Activated T-cell treated with anti-CD3 and anti-CD28 coated beads, Interleukin-2, amount 50 U/mL, for 72 hours (primary cell): ENCODE measurements at regions not wholly inside any gene's neighbourhood (a gene's known extent, or its start where the extent isn't known, plus 50 kb on each side); places are given as distances from the start of the nearest gene placed in this dataset.

Experiments
- ATAC-seq, 2 donors: fragments of 150-1000 bp; cut with Tn5 transposase; replicated peaks in 1 of 2; 2 replicates each; pipeline ENCODE4 v1.10.0; 2021; ENCODE audit warnings: moderate library complexity in 2 of 2, mild to moderate bottlenecking in 1 of 2
- DNase-seq, 2 donors: peaks; one replicate each; pipeline ENCODE4 v3.0.0; 2021 to 2022; ENCODE audit warnings: mixed read lengths in 1 of 2
- H3K27ac Mint-ChIP-seq: one replicate; pipeline ENCODE4 v1.8.0; 2022; ENCODE audit warnings: mild to moderate bottlenecking, moderate library complexity, mixed read lengths
- H3K27me3 Mint-ChIP-seq: one replicate; pipeline ENCODE4 v1.8.0; 2022; ENCODE audit warnings: low read depth, mixed read lengths
- H3K36me3 Mint-ChIP-seq, 2 donors: one replicate each; pipeline ENCODE4 v1.8.0; 2022; ENCODE audit warnings: mixed read lengths in 2 of 2, mild to moderate bottlenecking in 1 of 2; ENCODE audit not compliant: insufficient read depth in 2 of 2
- H3K4me1 Mint-ChIP-seq: one replicate; pipeline ENCODE4 v1.8.0; 2022; ENCODE audit warnings: low read depth, mixed read lengths
- H3K4me3 Mint-ChIP-seq, 2 donors: one replicate each; pipeline ENCODE4 v1.8.0; 2022; ENCODE audit warnings: mild to moderate bottlenecking in 2 of 2, mixed read lengths in 2 of 2, moderate library complexity in 2 of 2
- H3K9me3 Mint-ChIP-seq, 2 donors: one replicate each; pipeline ENCODE4 v1.8.0; 2022; ENCODE audit warnings: mixed read lengths in 2 of 2

- no peak for DNase-seq
- ATAC-seq, result no peak
- Mint-ChIP-seq H3K27ac (no peak overlapping the region), H3K36me3 (no peaks in the 10 kb centered on the region), H3K27me3 (peaks cover 8% of the 10 kb centered on the region), H3K4me1 (no peaks in the 10 kb centered on the region), H3K4me3 (no peak overlapping the region), H3K9me3 (no peaks in the 10 kb centered on the region)
Measured at GRCh38 chr4:173943547-173943946, 339.9 kb downstream of the FBXO8 start.

GRCh38 chr4:173940146-173940545 lies 343.3 kb downstream of the FBXO8 start:
- H3K27ac Mint-ChIP-seq, result no peak overlapping the region
- no peaks in the 10 kb centered on the region for H3K36me3 Mint-ChIP-seq
- ATAC-seq (no peak), DNase-seq (no peak)
- peaks cover 17% of the 10 kb centered on the region for H3K27me3 Mint-ChIP-seq
- H3K9me3 Mint-ChIP-seq, result no peaks in the 10 kb centered on the region
- H3K4me3 Mint-ChIP-seq, result no peak overlapping the region
- no peaks in the 10 kb centered on the region for H3K4me1 Mint-ChIP-seq

GRCh38 chr4:173937631-173938270 lies 345.7 kb downstream of the FBXO8 start:
- Mint-ChIP-seq H3K27ac (no peak overlapping the region), H3K36me3 (no peaks in the 10 kb centered on the region), H3K9me3 (no peaks in the 10 kb centered on the region), H3K27me3 (peaks cover 17% of the 10 kb centered on the region), H3K4me1 (no peaks in the 10 kb centered on the region), H3K4me3 (no peak overlapping the region)
- DNase-seq (no peak), ATAC-seq (no peak)

- H3K9me3 Mint-ChIP-seq, result no peaks in the 10 kb centered on the region
- no peaks in the 10 kb centered on the region for H3K36me3 Mint-ChIP-seq
- H3K27ac Mint-ChIP-seq, result no peak overlapping the region
- no peak for DNase-seq
- ATAC-seq, result no peak
- H3K27me3 Mint-ChIP-seq, result peaks cover 17% of the 10 kb centered on the region
- H3K4me3 Mint-ChIP-seq, result no peak overlapping the region
- H3K4me1 Mint-ChIP-seq, result no peaks in the 10 kb centered on the region
Measured at GRCh38 chr4:173936861-173937260, 346.6 kb downstream of the FBXO8 start.

- no peaks in the 10 kb centered on the region for H3K9me3 Mint-ChIP-seq
- ATAC-seq, result no peak
- H3K27ac Mint-ChIP-seq, result no peak overlapping the region
- no peaks in the 10 kb centered on the region for H3K36me3 Mint-ChIP-seq
- peaks cover 17% of the 10 kb centered on the region for H3K27me3 Mint-ChIP-seq
- H3K4me3 Mint-ChIP-seq, result no peak overlapping the region
- H3K4me1 Mint-ChIP-seq, result no peaks in the 10 kb centered on the region
- no peak for DNase-seq
Measured at GRCh38 chr4:173935622-173936405, 347.7 kb downstream of the FBXO8 start.

- Mint-ChIP-seq H3K27me3 (peaks cover 17% of the 10 kb centered on the region), H3K27ac (no peak overlapping the region), H3K9me3 (no peaks in the 10 kb centered on the region), H3K36me3 (no peaks in the 10 kb centered on the region), H3K4me3 (no peak overlapping the region), H3K4me1 (no peaks in the 10 kb centered on the region)
- ATAC-seq, result no peak
- DNase-seq, result no peak
Measured at GRCh38 chr4:173934933-173935620, 348.4 kb downstream of the FBXO8 start.

GRCh38 chr4:173934201-173934600 lies 349.3 kb downstream of the FBXO8 start:
- H3K27ac Mint-ChIP-seq, result no peak overlapping the region
- no peaks in the 10 kb centered on the region for H3K4me1 Mint-ChIP-seq
- ATAC-seq, result no peak
- no peaks in the 10 kb centered on the region for H3K36me3 Mint-ChIP-seq
- no peak overlapping the region for H3K4me3 Mint-ChIP-seq
- no peak for DNase-seq
- H3K9me3 Mint-ChIP-seq, result no peaks in the 10 kb centered on the region
- peaks cover 17% of the 10 kb centered on the region for H3K27me3 Mint-ChIP-seq

- Mint-ChIP-seq H3K27ac (no peak overlapping the region), H3K9me3 (no peaks in the 10 kb centered on the region), H3K4me1 (no peaks in the 10 kb centered on the region), H3K27me3 (peaks cover 15% of the 10 kb centered on the region), H3K4me3 (no peak overlapping the region), H3K36me3 (no peaks in the 10 kb centered on the region)
- DNase-seq, result no peak
- no peak for ATAC-seq
Measured at GRCh38 chr4:173932701-173933100, 350.8 kb downstream of the FBXO8 start.

GRCh38 chr4:173930329-173930967 lies 353.0 kb downstream of the FBXO8 start:
- H3K36me3 Mint-ChIP-seq, result no peaks in the 10 kb centered on the region
- no peak for ATAC-seq
- no peak overlapping the region for H3K27ac Mint-ChIP-seq

GRCh38 chr4:173929921-173930320 lies 353.5 kb downstream of the FBXO8 start:
- no peak overlapping the region for H3K27ac Mint-ChIP-seq
- no peaks in the 10 kb centered on the region for H3K4me1 Mint-ChIP-seq
- no peaks in the 10 kb centered on the region for H3K36me3 Mint-ChIP-seq

More at GRCh38 chr4:173930329-173930967, 353.0 kb downstream of the FBXO8 start:
- DNase-seq, result no peak
- no peaks in the 10 kb centered on the region for H3K4me1 Mint-ChIP-seq
- no peaks in the 10 kb centered on the region for H3K27me3 Mint-ChIP-seq
- H3K4me3 Mint-ChIP-seq, result no peak overlapping the region
- H3K9me3 Mint-ChIP-seq, result no peaks in the 10 kb centered on the region

GRCh38 chr4:173924561-173924960 lies 358.9 kb downstream of the FBXO8 start:
- no peak for DNase-seq
- H3K27me3 Mint-ChIP-seq, result no peaks in the 10 kb centered on the region
- H3K4me3 Mint-ChIP-seq, result no peak overlapping the region
- H3K9me3 Mint-ChIP-seq, result no peaks in the 10 kb centered on the region
- ATAC-seq, result peak in 1 of 2 donors; percentile 35
- H3K4me1 Mint-ChIP-seq, result no peaks in the 10 kb centered on the region
- H3K36me3 Mint-ChIP-seq, result no peaks in the 10 kb centered on the region
- no peak overlapping the region for H3K27ac Mint-ChIP-seq

More at GRCh38 chr4:173929921-173930320, 353.5 kb downstream of the FBXO8 start:
- ATAC-seq, result no peak
- Mint-ChIP-seq H3K4me3 (no peak overlapping the region), H3K27me3 (no peaks in the 10 kb centered on the region), H3K9me3 (no peaks in the 10 kb centered on the region)
- DNase-seq, result no peak

- no peaks in the 10 kb centered on the region for H3K36me3 Mint-ChIP-seq
- ATAC-seq (no peak), DNase-seq (no peak)
- no peak overlapping the region for H3K4me3 Mint-ChIP-seq
- H3K4me1 Mint-ChIP-seq, result no peaks in the 10 kb centered on the region
- H3K9me3 Mint-ChIP-seq, result no peaks in the 10 kb centered on the region
- no peaks in the 10 kb centered on the region for H3K27me3 Mint-ChIP-seq
- no peak overlapping the region for H3K27ac Mint-ChIP-seq
Measured at GRCh38 chr4:173919861-173920260, 363.6 kb downstream of the FBXO8 start.

GRCh38 chr4:173919196-173919595 lies 364.3 kb downstream of the FBXO8 start:
- Mint-ChIP-seq H3K27me3 (no peaks in the 10 kb centered on the region), H3K36me3 (no peaks in the 10 kb centered on the region), H3K4me3 (no peak overlapping the region), H3K27ac (no peak overlapping the region), H3K4me1 (no peaks in the 10 kb centered on the region), H3K9me3 (no peaks in the 10 kb centered on the region)
- no peak for ATAC-seq
- no peak for DNase-seq
